ENCODE measurements at regions not wholly inside any gene's neighbourhood (a gene's known extent, or its start where the extent isn't known, plus 50 kb on each side); places are given as distances from the start of the nearest gene placed in this dataset.

DNA sequence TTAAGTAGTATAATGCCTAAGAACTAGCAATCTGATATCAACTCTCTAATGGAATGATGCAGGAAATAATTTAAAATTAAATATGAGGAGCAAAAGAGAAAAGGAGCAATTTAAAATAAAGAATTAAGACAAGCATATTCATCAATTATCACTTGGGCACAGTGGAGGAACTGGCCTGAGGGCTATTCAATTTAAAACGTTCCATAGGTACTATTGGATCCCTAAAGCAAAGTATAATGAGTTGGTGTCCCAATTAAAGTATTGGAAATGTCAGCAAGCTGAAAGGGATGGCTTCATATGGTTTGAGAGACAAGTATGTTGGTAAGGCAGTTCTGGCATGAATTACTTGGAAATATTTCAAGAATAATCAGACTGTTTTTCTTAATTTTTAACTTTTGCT is 2064.1 kb upstream of the TENM3 start:
- ATAC-seq (ENCODE audit: low read depth): no peak
- no TSS peak for BruUV-seq (replicated peaks)

More for the DNA sequence above, 2064.1 kb upstream of the TENM3 start:
- in situ Hi-C loops (cut with MboI; ENCODE audit: low sequenced_read_pairs) (no loop called here), intact Hi-C loops (cut with micrococcal nuclease) (no loop called here), dilution Hi-C loops (cut with HindIII; ENCODE audit: low sequenced_read_pairs, unreplicated experiment) (no loop called here)
- H2AFZ ChIP-seq (replicated peaks; ENCODE audit: low read length, poor library complexity): no peak overlapping the region
- WGBS, 2 experiments (ENCODE audit: extremely low coverage in 2 of 2, insufficient read length in 1 of 2): no CpG with 5 or more reads among the region's 1 CpG
- H3K4me1 ChIP-seq (ENCODE audit: control insufficient read depth, insufficient read depth, low read length): no peaks in the 10 kb centered on the region
- H2BK120ac ChIP-seq (ENCODE audit: low read depth, low read length): no peak overlapping the region
- H2BK15ac ChIP-seq (ENCODE audit: low read depth, low read length): no peak overlapping the region
- ChIA-PET CTCF (no interaction called here), POLR2A (ENCODE audit: unreplicated experiment) (no interaction called here)
- no peaks in the 10 kb centered on the region for H3K27me3 ChIP-seq (ENCODE audit: control insufficient read depth, insufficient read depth, low read length)
- H4K20me1 ChIP-seq (ENCODE audit: insufficient read depth, low read length): no peaks in the 10 kb centered on the region
- H3K9me1 ChIP-seq (ENCODE audit: insufficient read depth, low read length): no peaks in the 10 kb centered on the region
- no peak overlapping the region for H3K18ac ChIP-seq (ENCODE audit: low read depth, low read length)
- H4K8ac ChIP-seq (ENCODE audit: low read depth in 2 of 2, low read length in 2 of 2): no peak overlapping the region
- no peak overlapping the region for H2BK20ac ChIP-seq (ENCODE audit: low read depth, low read length)
- no peak overlapping the region for H3K9ac ChIP-seq (ENCODE audit: low read depth, low read length)
- no peaks in the 10 kb centered on the region for H3K36me3 ChIP-seq (ENCODE audit: control insufficient read depth, insufficient read depth, low read length)
- H3K27ac ChIP-seq (ENCODE audit: insufficient read depth, low read length): no peak overlapping the region
- TF ChIP-seq, protein P1, sequence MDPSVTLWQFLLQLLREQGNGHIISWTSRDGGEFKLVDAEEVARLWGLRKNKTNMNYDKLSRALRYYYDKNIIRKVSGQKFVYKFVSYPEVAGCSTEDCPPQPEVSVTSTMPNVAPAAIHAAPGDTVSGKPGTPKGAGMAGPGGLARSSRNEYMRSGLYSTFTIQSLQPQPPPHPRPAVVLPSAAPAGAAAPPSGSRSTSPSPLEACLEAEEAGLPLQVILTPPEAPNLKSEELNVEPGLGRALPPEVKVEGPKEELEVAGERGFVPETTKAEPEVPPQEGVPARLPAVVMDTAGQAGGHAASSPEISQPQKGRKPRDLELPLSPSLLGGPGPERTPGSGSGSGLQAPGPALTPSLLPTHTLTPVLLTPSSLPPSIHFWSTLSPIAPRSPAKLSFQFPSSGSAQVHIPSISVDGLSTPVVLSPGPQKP (IDR thresholded peaks at IDR 0.05; ENCODE audit: borderline replicate concordance, low read depth, low read length): no peak
- no peak for TF ChIP-seq MAZ (IDR thresholded peaks at IDR 0.05; ENCODE audit: borderline replicate concordance, low read depth, low read length)
- TF ChIP-seq, protein P2, sequence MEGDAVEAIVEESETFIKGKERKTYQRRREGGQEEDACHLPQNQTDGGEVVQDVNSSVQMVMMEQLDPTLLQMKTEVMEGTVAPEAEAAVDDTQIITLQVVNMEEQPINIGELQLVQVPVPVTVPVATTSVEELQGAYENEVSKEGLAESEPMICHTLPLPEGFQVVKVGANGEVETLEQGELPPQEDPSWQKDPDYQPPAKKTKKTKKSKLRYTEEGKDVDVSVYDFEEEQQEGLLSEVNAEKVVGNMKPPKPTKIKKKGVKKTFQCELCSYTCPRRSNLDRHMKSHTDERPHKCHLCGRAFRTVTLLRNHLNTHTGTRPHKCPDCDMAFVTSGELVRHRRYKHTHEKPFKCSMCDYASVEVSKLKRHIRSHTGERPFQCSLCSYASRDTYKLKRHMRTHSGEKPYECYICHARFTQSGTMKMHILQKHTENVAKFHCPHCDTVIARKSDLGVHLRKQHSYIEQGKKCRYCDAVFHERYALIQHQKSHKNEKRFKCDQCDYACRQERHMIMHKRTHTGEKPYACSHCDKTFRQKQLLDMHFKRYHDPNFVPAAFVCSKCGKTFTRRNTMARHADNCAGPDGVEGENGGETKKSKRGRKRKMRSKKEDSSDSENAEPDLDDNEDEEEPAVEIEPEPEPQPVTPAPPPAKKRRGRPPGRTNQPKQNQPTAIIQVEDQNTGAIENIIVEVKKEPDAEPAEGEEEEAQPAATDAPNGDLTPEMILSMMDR (conservative IDR thresholded peaks at IDR 0.05; ENCODE audit: low read depth, low read length): no peak
- TF ChIP-seq RCOR1 (IDR thresholded peaks at IDR 0.05; ENCODE audit: insufficient replicate concordance, low read length): no peak
- no peak for TF ChIP-seq MXI1 (IDR thresholded peaks at IDR 0.05; ENCODE audit: borderline replicate concordance, low read depth, low read length)
- no peak for TF ChIP-seq POLR2A (IDR thresholded peaks at IDR 0.05; ENCODE audit: low read depth, low read length)
- TF ChIP-seq FOS (IDR thresholded peaks at IDR 0.05; ENCODE audit: low read depth, low read length): no peak
- TF ChIP-seq, protein P3, sequence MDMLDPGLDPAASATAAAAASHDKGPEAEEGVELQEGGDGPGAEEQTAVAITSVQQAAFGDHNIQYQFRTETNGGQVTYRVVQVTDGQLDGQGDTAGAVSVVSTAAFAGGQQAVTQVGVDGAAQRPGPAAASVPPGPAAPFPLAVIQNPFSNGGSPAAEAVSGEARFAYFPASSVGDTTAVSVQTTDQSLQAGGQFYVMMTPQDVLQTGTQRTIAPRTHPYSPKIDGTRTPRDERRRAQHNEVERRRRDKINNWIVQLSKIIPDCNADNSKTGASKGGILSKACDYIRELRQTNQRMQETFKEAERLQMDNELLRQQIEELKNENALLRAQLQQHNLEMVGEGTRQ (IDR thresholded peaks at IDR 0.05; ENCODE audit: low read depth, low read length): no peak
- no peak for TF ChIP-seq MAFK (IDR thresholded peaks at IDR 0.05; ENCODE audit: low read depth, low read length)
- TF ChIP-seq RFX5 (IDR thresholded peaks at IDR 0.05; ENCODE audit: low read depth, low read length): no peak
- no peak for TF ChIP-seq NFE2L2 (IDR thresholded peaks at IDR 0.05; ENCODE audit: low read depth, low read length)
- TF ChIP-seq SMC3 (IDR thresholded peaks at IDR 0.05; ENCODE audit: low read depth, low read length): no peak
- no peak overlapping the region for H3K4me3 ChIP-seq (ENCODE audit: insufficient read depth, low read depth, low read length)
- H2BK5ac ChIP-seq (ENCODE audit: low read depth, low read length, poor library complexity, severe bottlenecking): no peak overlapping the region
- H3K14ac ChIP-seq (replicated peaks; ENCODE audit: low read depth, low read length): no peak overlapping the region
- no peak overlapping the region for H4K5ac ChIP-seq (ENCODE audit: low read depth, low read length)
- no peak for DNase-seq
- no peak overlapping the region for H2AK9ac ChIP-seq (replicated peaks; ENCODE audit: low read depth, low read length, poor library complexity)
- no peak overlapping the region for H3K4me2 ChIP-seq (ENCODE audit: low read depth, low read length)
- H3K4ac ChIP-seq (ENCODE audit: low read depth, low read length): no peak overlapping the region
- no peak overlapping the region for H4K91ac ChIP-seq (ENCODE audit: insufficient read depth, low read depth, low read length)
- H3K79me1 ChIP-seq (ENCODE audit: low read depth in 1 of 2, low read length in 2 of 2): no peaks in the 10 kb centered on the region
- H3K9me3 ChIP-seq (ENCODE audit: control insufficient read depth, insufficient read depth, low read length): no peaks in the 10 kb centered on the region; the same call in 1 of the 2 replicates
- H3K56ac ChIP-seq (ENCODE audit: extremely low read depth, insufficient read depth, low read length): no peak overlapping the region
- no peak overlapping the region for H2AK5ac ChIP-seq (ENCODE audit: low read depth, low read length)
- no peak overlapping the region for H3K23ac ChIP-seq (ENCODE audit: low read depth, low read length)

Data from IMR-90 (cell line).